ENCODE measurements at regions not wholly inside any gene's neighbourhood (a gene's known extent, or its start where the extent isn't known, plus 50 kb on each side); places are given as distances from the start of the nearest gene placed in this dataset.

- no peak overlapping the region for H2AFZ ChIP-seq (ENCODE audit: low read depth, low read length)
Measured at GRCh38 chr14:58954052-58954451, 234.4 kb upstream of the DAAM1 start.

GRCh38 chr14:58954901-58955861 is 233.3 kb upstream of the DAAM1 start:
- Histone ChIP-seq H3K4me2 (ENCODE audit: low read length) (no peak overlapping the region), H3K27ac (ENCODE audit: low read length) (no peak overlapping the region)
- TF ChIP-seq RAD21 (conservative IDR thresholded peaks at IDR 0.05) (no peak), TAF1 (IDR thresholded peaks at IDR 0.05; ENCODE audit: low read depth) (no peak)

More at GRCh38 chr14:58954052-58954451, 234.4 kb upstream of the DAAM1 start:
- Histone ChIP-seq H4K20me1 (ENCODE audit: insufficient read depth) (no peaks in the 10 kb centered on the region), H3K27ac (ENCODE audit: low read length) (no peak overlapping the region), H3K27me3 (ENCODE audit: insufficient read depth, low read depth, low read length) (no peaks in the 10 kb centered on the region), H3F3A (ENCODE audit: insufficient read depth, low read length, poor library complexity, severe bottlenecking) (no peaks in the 10 kb centered on the region), H3K4me3 (ENCODE audit: low read length) (no peak overlapping the region), H3K36me3 (ENCODE audit: insufficient read depth, low read length) (no peaks in the 10 kb centered on the region), H3K9ac (ENCODE audit: low read length) (no peak overlapping the region), H3K9me2 (ENCODE audit: insufficient read depth, low read length) (no peaks in the 10 kb centered on the region), H3K9me3 (ENCODE audit: low read length) (no peaks in the 10 kb centered on the region), H3K4me2 (ENCODE audit: low read length) (no peak overlapping the region), H3K79me2 (replicated peaks; ENCODE audit: insufficient read depth, low read length) (no peaks in the 10 kb centered on the region)
- TF ChIP-seq TAF1 (IDR thresholded peaks at IDR 0.05; ENCODE audit: low read depth) (no peak), SMC3 (conservative IDR thresholded peaks at IDR 0.05; ENCODE audit: poor library complexity) (no peak), REST (IDR thresholded peaks at IDR 0.05; ENCODE audit: borderline replicate concordance) (no peak), MXI1 (conservative IDR thresholded peaks at IDR 0.05; ENCODE audit: poor library complexity, severe bottlenecking) (no peak), EP300 (conservative IDR thresholded peaks at IDR 0.05; ENCODE audit: poor library complexity, severe bottlenecking) (no peak), POLR2AphosphoS5 (IDR thresholded peaks at IDR 0.05) (no peak), RAD21 (conservative IDR thresholded peaks at IDR 0.05) (no peak), EZH2 (IDR thresholded peaks at IDR 0.05; ENCODE audit: borderline replicate concordance, insufficient read depth, low read length, poor library complexity, severe bottlenecking) (no peak)

GRCh38 chr14:58961045-58961731 is 227.3 kb upstream of the DAAM1 start:
- Histone ChIP-seq H4K20me1 (ENCODE audit: insufficient read depth) (no peaks in the 10 kb centered on the region), H3K9ac (ENCODE audit: low read length) (no peak overlapping the region), H3K36me3 (ENCODE audit: insufficient read depth, low read length) (no peaks in the 10 kb centered on the region), H3F3A (ENCODE audit: insufficient read depth, low read length, poor library complexity, severe bottlenecking) (no peaks in the 10 kb centered on the region), H3K9me2 (ENCODE audit: insufficient read depth, low read length) (no peaks in the 10 kb centered on the region), H2AFZ (ENCODE audit: low read depth, low read length) (no peak overlapping the region), H3K27ac (ENCODE audit: low read length) (no peak overlapping the region), H3K4me2 (ENCODE audit: low read length) (no peak overlapping the region), H3K27me3 (ENCODE audit: insufficient read depth, low read depth, low read length) (no peaks in the 10 kb centered on the region), H3K9me3 (ENCODE audit: low read length) (no peaks in the 10 kb centered on the region), H3K4me3 (ENCODE audit: low read length) (no peak overlapping the region), H3K79me2 (replicated peaks; ENCODE audit: insufficient read depth, low read length) (no peaks in the 10 kb centered on the region)
- TF ChIP-seq EZH2 (IDR thresholded peaks at IDR 0.05; ENCODE audit: borderline replicate concordance, insufficient read depth, low read length, poor library complexity, severe bottlenecking) (no peak), EP300 (conservative IDR thresholded peaks at IDR 0.05; ENCODE audit: poor library complexity, severe bottlenecking) (no peak), MXI1 (conservative IDR thresholded peaks at IDR 0.05; ENCODE audit: poor library complexity, severe bottlenecking) (no peak), TAF1 (IDR thresholded peaks at IDR 0.05; ENCODE audit: low read depth) (no peak), CTCF (IDR thresholded peaks at IDR 0.05; ENCODE audit: poor library complexity, severe bottlenecking) (no peak), POLR2AphosphoS5 (IDR thresholded peaks at IDR 0.05) (no peak), RAD21 (conservative IDR thresholded peaks at IDR 0.05) (no peak), SMC3 (conservative IDR thresholded peaks at IDR 0.05; ENCODE audit: poor library complexity) (no peak), REST (IDR thresholded peaks at IDR 0.05; ENCODE audit: borderline replicate concordance) (no peak)

More at GRCh38 chr14:58954901-58955861, 233.3 kb upstream of the DAAM1 start:
- no peaks in the 10 kb centered on the region for H3K9me3 ChIP-seq (ENCODE audit: low read length)
- H3K79me2 ChIP-seq (replicated peaks; ENCODE audit: insufficient read depth, low read length), result no peaks in the 10 kb centered on the region
- no peak overlapping the region for H3K9ac ChIP-seq (ENCODE audit: low read length)
- H3K27me3 ChIP-seq (ENCODE audit: insufficient read depth, low read depth, low read length), result no peaks in the 10 kb centered on the region
- H3K9me2 ChIP-seq (ENCODE audit: insufficient read depth, low read length), result no peaks in the 10 kb centered on the region
- no peaks in the 10 kb centered on the region for H3K36me3 ChIP-seq (ENCODE audit: insufficient read depth, low read length)
- H3K4me3 ChIP-seq (ENCODE audit: low read length), result no peak overlapping the region
- H3F3A ChIP-seq (ENCODE audit: insufficient read depth, low read length, poor library complexity, severe bottlenecking), result no peaks in the 10 kb centered on the region
- no peaks in the 10 kb centered on the region for H4K20me1 ChIP-seq (ENCODE audit: insufficient read depth)
- H2AFZ ChIP-seq (ENCODE audit: low read depth, low read length), result no peak overlapping the region
